ENCODE measurements at regions not wholly inside any gene's neighbourhood (a gene's known extent, or its start where the extent isn't known, plus 50 kb on each side); places are given as distances from the start of the nearest gene placed in this dataset.
"Not testable (repeated sequence)": the region's sequence is repeated elsewhere in the genome, so short reads cannot be mapped to it uniquely, and the experiment has no call there.

DNA sequence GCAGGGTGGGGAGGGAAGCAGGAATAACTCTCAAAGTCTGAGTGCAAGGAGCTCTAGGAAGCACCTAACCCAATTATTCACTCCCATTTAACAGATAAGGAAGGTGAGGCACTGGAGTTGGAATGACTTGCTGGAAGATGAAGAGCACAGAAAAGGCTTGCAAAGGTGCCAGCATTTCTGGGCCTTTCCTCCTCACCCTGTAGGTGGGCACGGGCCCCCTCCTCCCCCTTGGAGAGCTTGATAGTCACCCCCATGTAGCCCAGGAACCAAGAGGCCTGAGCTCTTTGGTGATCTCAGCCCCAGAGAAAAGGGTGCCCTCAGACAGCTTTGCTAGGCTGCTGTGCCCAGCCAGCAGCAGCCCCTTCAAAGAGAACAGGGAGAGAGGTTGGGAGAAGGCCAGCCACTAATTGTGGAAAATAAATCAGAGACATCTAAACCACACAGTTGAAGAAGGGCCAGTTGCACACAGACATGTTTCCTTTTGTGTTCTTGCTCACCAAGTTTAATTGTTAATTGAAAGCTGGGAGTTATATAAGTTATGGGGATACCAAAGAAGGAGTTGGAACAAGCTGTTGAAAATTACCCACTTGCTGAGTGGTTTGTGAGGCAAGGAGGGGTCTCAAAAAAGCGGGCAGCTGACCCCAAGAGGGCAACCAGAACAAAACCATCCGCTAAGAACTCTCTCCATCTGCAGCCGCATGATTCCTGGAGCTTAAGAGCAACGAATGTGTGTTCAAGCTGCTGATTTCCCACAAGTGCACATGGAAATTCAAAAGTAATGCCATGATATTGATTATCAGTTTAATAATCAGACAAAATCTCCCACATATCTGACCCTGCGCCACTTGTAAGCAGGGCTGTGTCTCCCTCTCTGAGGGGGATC is 77.0 kb downstream of the MRPL14 start:
- DNase-seq (ENCODE audit: low spot score): no peak

DNA sequence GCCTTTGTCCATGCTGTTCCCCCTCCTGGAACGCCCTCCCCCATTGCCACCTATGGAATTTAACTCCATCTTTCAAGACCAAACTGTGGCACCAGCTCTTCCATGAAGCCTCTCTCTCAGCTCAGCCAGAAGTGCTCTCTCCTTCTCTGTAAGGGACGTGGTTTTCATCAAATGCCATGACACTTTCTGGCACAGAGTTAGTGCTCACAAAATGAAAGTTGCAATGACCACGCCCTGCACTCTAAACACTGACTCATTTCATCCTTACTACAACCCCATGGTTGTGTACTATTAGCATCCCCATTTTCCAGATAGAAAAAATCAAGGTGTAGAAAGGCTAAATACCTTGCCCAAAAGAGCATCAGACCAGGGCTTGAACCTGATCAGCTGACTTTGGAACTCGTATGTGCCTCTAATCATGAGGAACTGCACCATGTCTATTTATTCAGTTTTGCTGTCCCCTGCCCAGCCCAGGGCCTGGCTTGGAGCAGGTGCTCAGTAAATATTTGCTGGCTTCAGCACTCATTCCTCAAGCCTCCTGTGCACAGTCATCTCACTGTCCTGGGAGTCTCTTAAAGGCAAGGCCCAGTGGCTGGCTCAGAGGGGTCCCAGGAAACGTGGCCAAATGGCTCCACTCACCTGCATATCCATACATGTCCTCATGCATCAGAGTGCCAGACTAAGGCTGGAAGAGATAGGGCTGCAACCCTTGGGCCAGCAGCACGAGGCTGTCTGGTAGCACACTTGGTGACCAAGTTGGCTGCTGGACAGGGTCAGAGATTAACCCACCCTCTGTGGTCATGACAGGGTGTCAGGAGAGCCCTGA is 77.9 kb downstream of the MRPL14 start:
- no peak for DNase-seq (ENCODE audit: low spot score)

DNA sequence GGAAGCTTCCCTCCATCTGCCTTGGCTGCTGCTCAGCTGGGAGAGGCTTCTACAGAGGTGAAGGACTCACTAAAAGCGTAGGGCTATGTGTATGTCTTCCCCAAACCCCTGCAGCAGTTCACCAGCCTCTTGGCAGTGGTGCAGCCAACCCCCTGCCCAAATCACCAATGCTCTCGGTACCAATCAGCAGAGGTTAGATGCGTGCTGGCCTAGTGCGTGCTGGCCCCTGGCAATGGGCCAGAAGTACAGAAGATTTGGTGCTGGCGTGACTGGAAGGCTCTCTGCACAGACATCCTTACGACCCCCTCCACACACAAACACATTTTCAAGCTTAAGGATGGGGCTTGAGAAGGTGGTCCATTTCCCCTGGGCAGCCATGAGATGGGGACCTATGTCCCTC is 79.0 kb downstream of the MRPL14 start:
- no peak for DNase-seq (ENCODE audit: low spot score)

DNA sequence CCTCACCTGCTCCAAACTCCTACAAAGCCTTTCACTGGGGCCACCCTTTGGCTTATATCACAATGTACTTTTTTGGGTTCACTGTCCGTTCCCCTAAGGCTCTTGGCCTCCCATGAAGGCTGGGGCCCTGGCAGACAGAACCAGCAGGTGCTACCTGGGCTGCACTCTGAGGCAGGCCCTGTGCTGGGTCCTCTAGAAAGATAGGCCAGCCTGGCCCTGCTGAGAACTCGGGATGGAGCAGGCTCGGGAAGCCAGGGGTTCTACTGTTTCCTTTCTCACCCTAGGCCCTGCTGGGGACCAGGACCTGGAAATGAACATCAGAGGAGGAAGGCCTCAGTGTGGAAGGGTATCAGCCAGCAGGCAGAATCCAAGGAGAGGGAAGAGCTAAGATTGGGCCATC is 79.5 kb downstream of the MRPL14 start:
- DNase-seq (ENCODE audit: low spot score): no peak

DNA sequence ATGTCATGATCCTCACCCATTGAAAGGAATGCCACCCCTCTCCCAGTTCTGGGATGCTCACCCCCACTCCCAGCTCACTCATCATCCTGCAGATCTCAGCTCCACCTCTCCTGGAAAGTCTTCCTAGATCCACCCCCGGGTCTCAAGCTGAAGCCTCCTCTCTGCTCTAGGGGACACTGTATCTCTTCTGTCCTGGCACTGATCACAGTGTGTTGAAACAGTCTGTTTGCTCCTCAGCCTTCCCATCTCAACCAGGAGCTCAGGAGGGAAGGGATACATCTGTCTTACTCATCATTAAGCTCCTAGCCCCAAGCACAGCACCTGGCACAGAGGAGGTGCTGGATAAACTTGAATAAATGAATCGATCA is 80.1 kb downstream of the MRPL14 start:
- no peak for DNase-seq (ENCODE audit: low spot score)

DNA sequence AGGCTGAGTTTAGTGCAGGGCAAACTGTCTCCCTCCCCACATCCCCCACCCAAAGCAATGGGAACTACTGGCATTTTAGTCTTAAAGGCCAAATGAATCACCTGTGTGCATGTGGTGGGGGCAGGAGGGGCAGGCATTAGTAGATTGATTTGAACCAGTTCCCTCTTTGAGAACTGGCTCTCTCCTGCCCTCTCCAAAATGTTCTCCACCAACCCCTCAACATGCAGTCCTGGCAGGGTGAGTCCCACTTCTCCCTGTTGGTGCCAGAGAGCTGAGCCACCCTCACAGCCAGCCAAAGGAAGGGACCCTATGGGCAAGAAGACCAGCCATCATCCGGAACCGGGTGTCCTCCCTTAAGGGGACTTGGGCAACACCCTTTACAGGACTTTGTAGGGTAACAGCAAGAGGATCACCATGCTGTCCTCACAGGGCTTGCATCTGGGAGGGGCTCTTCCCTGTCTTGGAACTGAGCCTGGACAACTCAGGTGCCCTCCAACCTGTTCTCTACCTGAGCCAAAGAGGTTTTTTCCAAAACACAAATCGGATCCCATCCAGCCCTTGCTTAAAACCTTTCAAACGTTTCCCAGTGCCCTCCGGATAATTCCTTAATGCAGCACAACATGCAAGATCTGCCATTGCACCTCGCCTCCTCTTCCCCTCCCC is 80.6 kb downstream of the MRPL14 start:
- no peak for DNase-seq (ENCODE audit: low spot score)

DNA sequence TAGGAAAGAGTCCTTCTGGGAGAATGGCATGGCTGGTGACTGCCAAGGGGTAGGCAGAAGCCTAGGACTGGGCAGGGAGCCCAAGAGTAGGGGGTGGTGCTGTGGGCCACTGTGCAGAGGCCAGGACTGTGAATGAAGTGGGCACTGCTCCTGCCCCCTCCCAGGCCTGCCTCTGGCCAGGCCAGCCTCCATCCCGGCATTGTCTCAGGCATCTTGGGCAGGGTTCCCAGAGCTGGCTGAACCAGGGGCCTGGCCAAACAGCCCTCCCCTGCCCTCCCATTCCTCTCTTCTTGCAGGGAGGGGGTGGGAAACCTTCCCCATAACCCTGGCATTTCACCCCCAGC is 81.6 kb downstream of the MRPL14 start:
- no peak for DNase-seq (ENCODE audit: low spot score)

DNA sequence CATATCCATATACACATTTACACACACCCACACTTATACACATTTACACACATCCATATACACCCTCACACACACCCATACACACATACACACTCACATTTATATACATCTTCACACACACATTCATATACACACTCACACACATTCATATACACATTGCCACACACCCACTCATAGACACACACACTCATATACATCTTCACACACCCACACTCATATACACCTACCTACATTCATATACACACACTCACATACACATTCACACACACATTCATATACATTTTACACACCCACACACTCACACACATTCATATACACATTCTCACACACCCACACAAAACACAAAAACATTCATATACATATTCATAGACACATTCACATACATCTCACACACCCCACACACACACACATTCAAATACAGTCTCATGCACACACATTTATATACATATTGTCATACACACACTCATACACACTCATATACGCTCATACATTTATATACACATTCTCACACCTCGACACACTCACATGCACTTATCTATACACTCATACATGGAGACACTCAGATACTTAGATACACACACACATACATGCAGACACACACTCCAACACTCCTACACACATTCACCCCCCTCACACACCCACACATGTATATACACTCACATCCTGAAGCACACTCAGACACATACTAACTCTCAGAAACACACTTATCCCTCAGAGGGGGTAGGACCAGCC is 82.1 kb downstream of the MRPL14 start:
- no peak for DNase-seq (ENCODE audit: low spot score)

DNA sequence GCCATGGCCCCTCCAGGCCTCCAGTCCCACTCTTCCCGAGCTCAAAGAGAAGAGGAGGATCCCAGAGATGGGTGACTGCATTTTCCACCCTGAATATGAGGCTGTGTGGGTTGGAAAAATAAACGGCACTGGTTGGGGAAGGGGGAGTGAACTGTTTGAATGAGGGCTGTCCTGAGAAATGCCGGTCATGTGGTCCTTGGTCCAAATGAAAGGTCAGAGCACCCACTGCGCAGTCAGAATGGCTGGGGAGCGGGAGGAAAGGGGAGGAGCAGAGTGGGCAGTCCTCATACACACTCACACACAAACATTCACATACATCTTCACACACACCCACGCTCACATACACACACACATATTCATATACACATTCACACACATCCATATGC is 83.1 kb downstream of the MRPL14 start:
- no peak for DNase-seq (ENCODE audit: low spot score)

DNA sequence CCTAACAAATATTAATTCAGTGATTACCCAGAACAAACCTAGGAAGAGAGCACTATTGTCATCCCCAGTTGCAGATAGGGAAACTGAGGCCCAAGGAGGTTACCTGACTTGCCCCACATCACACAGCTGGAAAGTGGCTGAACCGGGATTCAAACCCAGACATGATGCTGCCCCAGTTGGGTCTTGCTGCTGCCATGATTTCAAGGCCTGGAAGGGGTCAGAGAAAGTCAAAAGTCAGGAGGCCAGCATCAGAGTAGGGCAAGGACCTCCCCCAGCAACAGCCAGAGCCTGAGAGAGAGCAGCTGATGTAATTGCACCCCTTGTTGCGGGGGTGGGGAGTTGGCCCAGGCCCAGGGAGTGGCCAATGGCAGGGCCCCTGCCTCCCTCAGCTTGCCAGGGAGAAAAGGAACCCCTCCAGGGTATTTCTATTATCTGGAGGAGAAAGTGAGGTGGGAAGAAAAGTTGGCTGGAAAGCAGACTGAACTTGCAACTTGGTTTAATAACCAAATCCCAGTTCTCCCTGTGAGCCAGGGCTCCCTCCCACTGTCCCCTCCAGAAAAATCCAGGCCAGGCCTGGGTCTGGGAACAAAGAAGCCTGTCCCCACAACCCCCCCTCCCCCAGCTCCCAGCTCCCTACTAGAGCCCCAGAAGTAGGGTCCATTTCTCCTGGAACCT is 83.6 kb downstream of the MRPL14 start:
- no peak for DNase-seq (ENCODE audit: low spot score)

DNA sequence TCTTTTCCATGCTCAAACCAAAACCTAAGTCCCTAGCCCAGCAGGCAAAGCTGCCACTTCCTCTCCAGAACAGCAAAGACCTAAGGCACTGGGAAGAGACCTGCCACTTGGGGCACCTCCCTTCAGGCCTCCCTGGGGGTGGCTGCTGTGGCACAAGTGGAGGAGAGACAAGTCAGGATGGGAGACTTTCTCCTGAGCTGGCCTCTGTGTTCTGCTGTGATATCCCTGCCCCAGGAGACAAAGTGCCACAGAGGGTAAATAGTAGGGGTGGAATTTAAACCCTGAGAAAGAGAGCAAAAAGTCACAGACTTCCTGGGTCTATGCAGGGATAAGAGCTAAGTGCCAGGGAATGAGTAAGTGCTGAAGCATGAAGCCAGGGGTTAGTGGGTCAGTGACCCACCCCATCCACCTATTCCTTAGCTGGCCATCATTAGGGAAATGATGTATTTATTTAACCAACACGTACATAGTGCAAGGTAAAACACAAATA is 84.2 kb downstream of the MRPL14 start:
- peak; percentile 53 for DNase-seq (ENCODE audit: low spot score)

DNA sequence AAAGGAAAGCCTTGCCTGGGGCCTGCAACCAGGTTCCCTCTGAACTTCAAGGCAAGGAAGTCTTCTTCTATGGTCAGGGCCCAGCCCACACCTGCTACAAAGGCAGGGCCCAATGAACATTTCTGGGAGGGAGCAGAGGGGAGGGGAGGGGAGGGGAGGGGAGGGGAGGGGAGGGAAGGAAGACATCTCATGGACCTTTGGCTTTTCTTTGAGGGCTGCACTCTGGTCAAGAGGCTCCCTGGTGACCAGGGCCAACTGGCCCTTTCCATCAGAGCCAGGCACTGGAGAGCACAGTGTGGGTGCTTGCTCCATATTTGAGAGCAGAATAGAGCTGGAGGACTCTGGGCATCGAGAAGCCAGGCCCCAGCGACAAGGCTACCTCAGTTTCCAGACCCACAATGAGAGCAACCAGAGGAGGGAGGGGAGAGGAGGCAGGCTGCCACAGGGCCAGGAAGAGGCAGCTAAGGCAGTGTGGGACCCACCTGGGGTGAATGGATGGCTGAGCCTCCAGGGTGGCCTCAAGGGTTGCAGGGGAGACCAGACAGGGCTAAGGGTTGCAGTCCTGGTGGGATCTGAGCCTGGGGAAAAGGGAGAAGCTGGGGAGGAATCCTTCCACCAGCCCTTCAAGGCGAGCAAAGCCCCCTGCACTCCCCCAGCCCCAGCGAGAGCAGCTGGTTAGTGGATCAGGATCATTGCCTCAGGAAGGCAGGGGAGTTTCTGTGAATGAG is 84.8 kb downstream of the MRPL14 start:
- DNase-seq (ENCODE audit: low spot score): no peak

DNA sequence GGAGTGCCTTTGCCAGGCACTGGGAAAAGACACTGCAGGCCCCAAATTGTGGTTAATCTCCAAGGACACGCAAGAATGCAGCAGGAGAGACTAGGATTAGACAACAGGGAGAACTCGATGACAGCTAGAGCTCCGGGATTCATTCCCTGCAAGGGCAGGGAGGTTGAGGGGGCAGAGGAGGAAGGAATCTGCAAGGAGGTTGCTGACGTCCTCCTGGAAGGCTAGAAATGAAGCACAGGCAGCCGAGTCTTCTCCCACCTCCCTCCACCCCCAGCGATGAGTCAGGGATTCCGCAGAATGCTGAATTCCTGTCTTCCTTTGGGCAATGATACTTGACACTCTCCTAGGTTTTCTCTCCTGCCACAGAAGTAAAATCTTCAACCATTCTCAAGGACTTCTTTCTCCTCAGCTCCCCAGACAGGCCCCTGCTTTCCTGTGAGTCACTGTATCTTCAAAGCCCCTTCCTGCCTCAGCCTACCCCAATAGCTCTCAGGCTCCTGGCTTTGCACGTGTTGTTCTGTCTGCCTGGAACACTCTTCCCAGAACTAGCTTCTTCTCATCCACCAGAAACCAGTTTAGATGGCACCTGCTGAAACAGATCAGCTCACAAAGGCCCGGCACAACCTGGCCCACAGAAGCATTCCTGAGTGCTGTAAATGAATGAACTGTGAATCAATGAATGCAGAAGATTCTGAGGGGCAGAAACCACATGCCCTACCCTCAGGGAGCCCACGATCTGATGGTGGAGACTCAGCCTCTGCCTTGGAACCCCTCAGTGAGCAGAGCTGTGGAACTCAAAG is 85.6 kb downstream of the MRPL14 start:
- peak; percentile 89 for DNase-seq (ENCODE audit: low spot score)

DNA sequence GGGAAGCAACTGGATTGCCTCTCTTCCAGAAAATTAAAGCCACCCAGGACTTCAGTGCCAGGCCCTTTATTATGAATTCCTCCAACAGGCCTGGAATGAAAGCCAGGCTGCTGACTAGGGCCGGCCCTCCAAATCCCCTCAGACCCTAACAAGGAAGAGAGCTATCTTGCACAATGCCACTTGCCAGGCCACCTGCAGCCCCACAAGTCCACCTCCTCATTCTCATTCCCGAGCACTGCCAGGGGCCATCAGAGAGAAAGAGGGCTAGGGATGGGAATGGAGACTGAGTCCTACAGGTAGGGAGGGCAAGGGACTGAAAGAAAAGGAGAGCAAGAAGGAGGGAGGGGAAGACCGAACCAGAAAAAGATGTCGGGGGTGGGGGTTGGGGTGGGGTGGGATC is 86.5 kb downstream of the MRPL14 start:
- no peak for DNase-seq (ENCODE audit: low spot score)

DNA sequence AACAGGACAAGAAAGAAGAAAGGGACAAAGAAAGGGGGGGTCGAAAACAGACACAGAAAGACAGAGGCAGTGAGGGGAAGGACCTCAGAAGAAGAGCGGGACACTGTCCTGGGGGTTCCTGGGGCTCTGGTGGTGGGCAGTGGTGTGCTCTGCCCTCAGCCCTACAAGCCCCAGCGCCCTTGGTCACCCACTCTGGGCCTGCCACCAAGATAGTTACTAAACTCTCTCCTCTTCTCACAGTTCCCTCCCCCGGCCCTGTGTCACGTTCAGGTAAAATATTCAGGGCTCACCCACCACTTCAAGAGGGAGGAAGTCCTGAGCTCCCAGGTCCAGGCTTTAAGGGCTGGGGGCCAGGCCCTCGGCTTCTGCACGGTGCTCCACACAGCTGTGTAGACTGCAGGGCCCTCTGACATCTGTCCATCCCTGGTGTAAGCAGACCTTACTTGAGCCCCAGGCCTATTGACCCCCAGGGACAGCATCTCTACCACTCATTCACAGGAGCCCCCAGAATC is 87.4 kb downstream of the MRPL14 start:
- DNase-seq (ENCODE audit: low spot score): no peak

DNA sequence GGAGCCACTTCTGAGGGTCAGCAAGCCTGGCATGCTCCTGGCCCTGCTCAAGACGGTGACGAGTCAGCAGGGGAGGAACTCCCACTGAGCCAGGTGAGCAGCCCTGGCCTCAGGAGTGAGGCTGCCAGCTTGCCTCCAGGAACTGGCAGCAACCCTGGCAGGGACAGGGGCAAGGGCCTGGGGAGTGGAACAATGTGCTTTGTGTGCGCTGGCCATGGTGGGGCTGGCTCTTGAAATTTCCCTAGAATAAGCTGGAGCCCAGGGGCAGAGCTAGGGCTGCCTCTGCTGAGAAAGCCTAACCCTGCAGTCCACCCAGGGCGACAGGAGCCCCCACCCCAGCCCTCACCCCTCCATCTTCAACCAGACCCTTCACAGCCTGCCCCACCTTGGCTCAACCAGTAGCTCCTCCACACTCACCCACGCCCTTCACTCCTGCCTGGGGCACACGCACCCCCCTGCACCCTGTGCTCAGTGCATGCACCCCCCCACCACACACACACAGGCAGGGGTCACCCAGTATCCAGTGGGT is 88.0 kb downstream of the MRPL14 start:
- DNase-seq (ENCODE audit: low spot score): no peak

DNA sequence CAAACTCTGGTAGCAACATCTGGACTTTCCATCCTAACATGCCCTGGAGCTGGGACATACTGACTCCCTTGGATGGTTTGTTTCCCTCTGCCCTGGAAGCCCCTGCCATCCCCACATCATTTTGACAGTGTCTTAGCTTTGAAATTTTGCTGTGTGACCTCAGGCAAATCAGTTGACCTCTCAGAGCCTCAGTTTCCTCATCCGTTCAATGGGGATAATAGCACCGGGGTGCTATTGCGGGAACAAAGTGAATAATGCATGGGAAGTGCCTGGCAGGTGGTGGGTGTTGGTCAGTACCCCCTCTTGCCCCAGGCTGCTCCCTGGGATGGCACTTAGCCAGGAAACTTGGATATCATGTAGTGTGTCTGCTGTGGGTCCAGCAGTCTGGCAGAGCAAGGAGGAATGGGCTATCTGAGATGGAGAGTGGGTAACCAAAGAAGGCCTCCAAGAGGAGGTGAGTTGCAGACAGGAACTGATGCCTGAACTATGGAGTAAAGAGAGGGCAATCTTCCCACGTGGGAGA is 88.6 kb downstream of the MRPL14 start:
- DNase-seq (ENCODE audit: low spot score): no peak

DNA sequence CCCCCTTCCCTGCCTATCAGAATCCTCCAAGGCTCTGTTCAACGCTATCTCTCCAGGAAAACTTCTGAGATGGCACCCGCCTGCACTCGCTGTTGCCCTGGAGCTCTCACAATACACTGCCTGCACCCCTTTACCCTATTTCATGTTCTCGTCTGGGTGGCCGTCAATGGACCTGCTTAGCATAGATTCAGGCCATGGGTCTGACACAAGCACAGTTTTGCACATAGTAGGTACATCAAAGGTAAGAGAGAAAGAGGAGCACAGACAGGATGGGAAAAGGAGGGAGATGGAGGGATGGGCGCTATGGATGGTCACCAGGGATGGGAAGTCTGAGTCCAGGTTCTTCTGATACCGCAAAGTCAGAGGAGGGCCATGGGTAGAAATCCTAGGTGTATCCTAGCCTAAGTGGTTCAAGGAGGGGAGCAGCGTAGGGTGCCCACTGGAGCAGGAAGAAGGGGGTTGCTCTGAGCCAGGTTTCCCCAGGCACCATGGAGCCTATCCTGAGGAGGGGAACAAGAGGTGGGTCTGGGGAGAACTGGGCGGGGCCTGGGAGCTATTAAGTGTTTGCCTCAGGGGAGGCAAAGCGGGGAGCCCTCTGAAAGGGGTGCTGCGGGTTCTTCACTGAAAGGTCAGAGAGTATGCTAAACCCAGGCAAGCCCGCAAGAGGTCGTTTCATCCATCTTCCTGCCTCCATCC is 89.3 kb downstream of the MRPL14 start:
- DNase-seq (ENCODE audit: low spot score): no peak

DNA sequence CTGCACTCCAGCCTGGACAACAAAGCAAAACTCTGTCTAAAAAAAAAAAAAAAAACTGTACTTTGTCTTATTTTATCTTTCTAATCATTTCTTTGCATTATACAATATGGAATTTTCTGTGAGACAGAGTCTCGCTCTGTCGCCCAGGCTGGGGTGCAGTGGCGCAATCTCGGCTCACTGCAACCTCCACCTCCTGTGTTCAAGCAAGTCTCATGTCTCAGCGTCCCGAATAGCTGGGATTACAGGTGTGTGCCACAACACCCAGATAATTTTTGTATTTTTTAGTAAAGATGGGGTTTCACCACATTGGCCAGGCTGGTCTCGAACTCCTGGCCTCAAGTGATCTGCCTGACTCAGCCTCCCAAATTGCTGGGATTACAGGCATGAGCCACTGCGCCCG is 90.0 kb downstream of the MRPL14 start:
- not testable (repeated sequence) for DNase-seq (ENCODE audit: low spot score)
